ENCODE measurements at regions not wholly inside any gene's neighbourhood (a gene's known extent, or its start where the extent isn't known, plus 50 kb on each side); places are given as distances from the start of the nearest gene placed in this dataset.

- no peak for DNase-seq (ENCODE audit: low spot score)
- Mint-ChIP-seq H3K9me3 (no peaks in the 10 kb centered on the region), H3K27me3 (ENCODE audit: low read depth) (no peaks in the 10 kb centered on the region), H3K4me1 (ENCODE audit: low read depth) (no peaks in the 10 kb centered on the region), H3K36me3 (ENCODE audit: low read depth) (no peaks in the 10 kb centered on the region), H3K27ac (no peak overlapping the region), H3K4me3 (no peak overlapping the region)
Observed at GRCh38 chr12:58563621-58564020, 356.7 kb downstream of the LRIG3 start.

- no peak overlapping the region for H3K27ac Mint-ChIP-seq
- H3K36me3 Mint-ChIP-seq (ENCODE audit: low read depth): no peaks in the 10 kb centered on the region
Observed at GRCh38 chr12:58564721-58565120, 355.6 kb downstream of the LRIG3 start.

GRCh38 chr12:58566599-58566998, 353.7 kb downstream of the LRIG3 start:
- no peaks in the 10 kb centered on the region for H3K9me3 Mint-ChIP-seq
- no peak overlapping the region for H3K27ac Mint-ChIP-seq
- H3K4me1 Mint-ChIP-seq (ENCODE audit: low read depth): no peaks in the 10 kb centered on the region
- no peaks in the 10 kb centered on the region for H3K27me3 Mint-ChIP-seq (ENCODE audit: low read depth)
- DNase-seq (ENCODE audit: low spot score): no peak
- H3K4me3 Mint-ChIP-seq: no peak overlapping the region
- H3K36me3 Mint-ChIP-seq (ENCODE audit: low read depth): no peaks in the 10 kb centered on the region

More at GRCh38 chr12:58564721-58565120, 355.6 kb downstream of the LRIG3 start:
- DNase-seq (ENCODE audit: low spot score): no peak
- H3K27me3 Mint-ChIP-seq (ENCODE audit: low read depth): no peaks in the 10 kb centered on the region
- H3K4me1 Mint-ChIP-seq (ENCODE audit: low read depth): no peaks in the 10 kb centered on the region
- no peak overlapping the region for H3K4me3 Mint-ChIP-seq
- H3K9me3 Mint-ChIP-seq: no peaks in the 10 kb centered on the region

GRCh38 chr12:58567189-58567588, 353.1 kb downstream of the LRIG3 start:
- no peaks in the 10 kb centered on the region for H3K4me1 Mint-ChIP-seq (ENCODE audit: low read depth)
- no peaks in the 10 kb centered on the region for H3K27me3 Mint-ChIP-seq (ENCODE audit: low read depth)
- H3K4me3 Mint-ChIP-seq: no peak overlapping the region
- no peaks in the 10 kb centered on the region for H3K36me3 Mint-ChIP-seq (ENCODE audit: low read depth)
- no peak overlapping the region for H3K27ac Mint-ChIP-seq
- no peak for DNase-seq (ENCODE audit: low spot score)
- H3K9me3 Mint-ChIP-seq: no peaks in the 10 kb centered on the region

GRCh38 chr12:58570411-58570810, 349.9 kb downstream of the LRIG3 start:
- no peak overlapping the region for H3K27ac Mint-ChIP-seq
- H3K4me3 Mint-ChIP-seq: no peak overlapping the region
- no peak for DNase-seq (ENCODE audit: low spot score)
- H3K4me1 Mint-ChIP-seq (ENCODE audit: low read depth): no peaks in the 10 kb centered on the region
- H3K27me3 Mint-ChIP-seq (ENCODE audit: low read depth): no peaks in the 10 kb centered on the region
- H3K9me3 Mint-ChIP-seq: no peaks in the 10 kb centered on the region
- H3K36me3 Mint-ChIP-seq (ENCODE audit: low read depth): no peaks in the 10 kb centered on the region

GRCh38 chr12:58575256-58575655, 345.0 kb downstream of the LRIG3 start:
- H3K36me3 Mint-ChIP-seq (ENCODE audit: low read depth): no peaks in the 10 kb centered on the region
- no peaks in the 10 kb centered on the region for H3K27me3 Mint-ChIP-seq (ENCODE audit: low read depth)
- DNase-seq (ENCODE audit: low spot score): no peak
- no peaks in the 10 kb centered on the region for H3K9me3 Mint-ChIP-seq
- H3K4me3 Mint-ChIP-seq: no peak overlapping the region
- H3K4me1 Mint-ChIP-seq (ENCODE audit: low read depth): no peaks in the 10 kb centered on the region
- no peak overlapping the region for H3K27ac Mint-ChIP-seq

- Mint-ChIP-seq H3K4me1 (ENCODE audit: low read depth) (no peaks in the 10 kb centered on the region), H3K27ac (no peak overlapping the region), H3K4me3 (no peak overlapping the region), H3K27me3 (ENCODE audit: low read depth) (no peaks in the 10 kb centered on the region), H3K36me3 (ENCODE audit: low read depth) (no peaks in the 10 kb centered on the region), H3K9me3 (no peaks in the 10 kb centered on the region)
- no peak for DNase-seq (ENCODE audit: low spot score)
Observed at GRCh38 chr12:58576081-58576480, 344.2 kb downstream of the LRIG3 start.

GRCh38 chr12:58576916-58577315, 343.4 kb downstream of the LRIG3 start:
- Mint-ChIP-seq H3K36me3 (ENCODE audit: low read depth) (no peaks in the 10 kb centered on the region), H3K27me3 (ENCODE audit: low read depth) (no peaks in the 10 kb centered on the region), H3K27ac (no peak overlapping the region), H3K9me3 (no peaks in the 10 kb centered on the region), H3K4me1 (ENCODE audit: low read depth) (no peaks in the 10 kb centered on the region), H3K4me3 (no peak overlapping the region)
- no peak for DNase-seq (ENCODE audit: low spot score)

- H3K9me3 Mint-ChIP-seq: no peaks in the 10 kb centered on the region
- no peak for DNase-seq (ENCODE audit: low spot score)
- no peaks in the 10 kb centered on the region for H3K27me3 Mint-ChIP-seq (ENCODE audit: low read depth)
- H3K4me1 Mint-ChIP-seq (ENCODE audit: low read depth): no peaks in the 10 kb centered on the region
- H3K27ac Mint-ChIP-seq: no peak overlapping the region
- H3K36me3 Mint-ChIP-seq (ENCODE audit: low read depth): no peaks in the 10 kb centered on the region
- no peak overlapping the region for H3K4me3 Mint-ChIP-seq
Observed at GRCh38 chr12:58580095-58580494, 340.2 kb downstream of the LRIG3 start.

GRCh38 chr12:58583529-58583928, 336.8 kb downstream of the LRIG3 start:
- Mint-ChIP-seq H3K36me3 (ENCODE audit: low read depth) (no peaks in the 10 kb centered on the region), H3K9me3 (no peaks in the 10 kb centered on the region), H3K4me3 (no peak overlapping the region), H3K27me3 (ENCODE audit: low read depth) (no peaks in the 10 kb centered on the region), H3K27ac (no peak overlapping the region), H3K4me1 (ENCODE audit: low read depth) (no peaks in the 10 kb centered on the region)
- no peak for DNase-seq (ENCODE audit: low spot score)

GRCh38 chr12:58583940-58584339, 336.4 kb downstream of the LRIG3 start:
- Mint-ChIP-seq H3K27ac (no peak overlapping the region), H3K4me1 (ENCODE audit: low read depth) (no peaks in the 10 kb centered on the region), H3K9me3 (no peaks in the 10 kb centered on the region), H3K4me3 (no peak overlapping the region), H3K27me3 (ENCODE audit: low read depth) (no peaks in the 10 kb centered on the region), H3K36me3 (ENCODE audit: low read depth) (no peaks in the 10 kb centered on the region)
- DNase-seq (ENCODE audit: low spot score): no peak

- no peaks in the 10 kb centered on the region for H3K36me3 Mint-ChIP-seq (ENCODE audit: low read depth)
- H3K4me1 Mint-ChIP-seq (ENCODE audit: low read depth): no peaks in the 10 kb centered on the region
- no peaks in the 10 kb centered on the region for H3K9me3 Mint-ChIP-seq
- DNase-seq (ENCODE audit: low spot score): no peak
- H3K4me3 Mint-ChIP-seq: no peak overlapping the region
- no peaks in the 10 kb centered on the region for H3K27me3 Mint-ChIP-seq (ENCODE audit: low read depth)
- H3K27ac Mint-ChIP-seq: no peak overlapping the region
Observed at GRCh38 chr12:58584880-58585279, 335.4 kb downstream of the LRIG3 start.

GRCh38 chr12:58586762-58587161, 333.5 kb downstream of the LRIG3 start:
- H3K9me3 Mint-ChIP-seq: no peaks in the 10 kb centered on the region
- H3K4me1 Mint-ChIP-seq (ENCODE audit: low read depth): no peaks in the 10 kb centered on the region
- H3K4me3 Mint-ChIP-seq: no peak overlapping the region
- H3K27ac Mint-ChIP-seq: no peak overlapping the region
- DNase-seq (ENCODE audit: low spot score): no peak
- H3K27me3 Mint-ChIP-seq (ENCODE audit: low read depth): no peaks in the 10 kb centered on the region
- H3K36me3 Mint-ChIP-seq (ENCODE audit: low read depth): no peaks in the 10 kb centered on the region

- DNase-seq (ENCODE audit: low spot score): no peak
- H3K27ac Mint-ChIP-seq: no peak overlapping the region
- H3K9me3 Mint-ChIP-seq: no peaks in the 10 kb centered on the region
- no peaks in the 10 kb centered on the region for H3K4me1 Mint-ChIP-seq (ENCODE audit: low read depth)
- no peak overlapping the region for H3K4me3 Mint-ChIP-seq
- H3K36me3 Mint-ChIP-seq (ENCODE audit: low read depth): no peaks in the 10 kb centered on the region
- H3K27me3 Mint-ChIP-seq (ENCODE audit: low read depth): no peaks in the 10 kb centered on the region
Observed at GRCh38 chr12:58588770-58589169, 331.5 kb downstream of the LRIG3 start.

GRCh38 chr12:58592475-58593207, 327.7 kb downstream of the LRIG3 start:
- Mint-ChIP-seq H3K36me3 (ENCODE audit: low read depth) (no peaks in the 10 kb centered on the region), H3K27ac (no peak overlapping the region), H3K4me1 (ENCODE audit: low read depth) (no peaks in the 10 kb centered on the region), H3K9me3 (no peaks in the 10 kb centered on the region), H3K27me3 (ENCODE audit: low read depth) (no peaks in the 10 kb centered on the region), H3K4me3 (no peak overlapping the region)
- no peak for DNase-seq (ENCODE audit: low spot score)

Data from T-helper 2 cell treated with Interferon-gamma antibody and Interleukin-4, amounts not matched to agents 5 μg/mL and 100 μg/mL, for 36 hours (primary cell).